A673 (cell line): ENCODE measurements at regions not wholly inside any gene's neighbourhood (a gene's known extent, or its start where the extent isn't known, plus 50 kb on each side); places are given as distances from the start of the nearest gene placed in this dataset.
A peak's percentile ranks its signal among the peaks of the same experiment; 100 is the strongest.

Experiments
- BruUV-seq: library from RNA; stranded (reverse); fragments of 400-500 nt; replicated peaks from 2 replicates; lab custom pipeline; 2021; lab: Mats Ljungman, UMichigan
- CTCF ChIA-PET: fragments of 300-600 bp; sonication (Branson Sonifier 250); formaldehyde crosslinking; loops from one replicate; lab custom pipeline; 2022; ENCODE audit warnings: antibody characterized with exemption; lab: Charles Lee
- POLR2A ChIA-PET: fragments of 300-600 bp; sonication (Branson Sonifier 250); formaldehyde crosslinking; loops from one replicate; lab custom pipeline; 2022; ENCODE audit warnings: antibody characterized with exemption; ENCODE audit not compliant: low non-redundant PET; lab: Charles Lee
- DNase-seq: peaks from one replicate; pipeline ENCODE4 v3.0.0-alpha.2; 2015; ENCODE audit warnings: low spot score
- H3K27ac ChIP-seq: fragments of 200-600 bp; sonication (generic); 2 replicates; pipeline ENCODE4 v1.5.1; 2016; ENCODE audit warnings: mixed run types, low read depth, mild to moderate bottlenecking, mixed read lengths, antibody characterized with exemption, low read length; ENCODE audit not compliant: poor library complexity, severe bottlenecking
- H3K27me3 ChIP-seq: fragments of 200-600 bp; sonication (generic); replicated peaks from 2 replicates; pipeline ENCODE4 v1.6.1; 2017; ENCODE audit warnings: mixed run types, low read depth, mild to moderate bottlenecking, mixed read lengths, antibody characterized with exemption, low read length; ENCODE audit not compliant: insufficient read depth, poor library complexity
- H3K36me3 ChIP-seq: fragments of 200-600 bp; sonication (generic); 2 replicates; pipeline ENCODE4 v1.6.1; 2016; ENCODE audit warnings: mixed run types, mild to moderate bottlenecking, mixed read lengths, antibody characterized with exemption, low read length; ENCODE audit not compliant: insufficient read depth, poor library complexity, severe bottlenecking
- H3K4me1 ChIP-seq: fragments of 200-600 bp; sonication (generic); 2 replicates; pipeline ENCODE4 v1.6.1; 2017; ENCODE audit warnings: mixed run types, mild to moderate bottlenecking, mixed read lengths, antibody characterized with exemption, low read length; ENCODE audit not compliant: insufficient read depth, poor library complexity, severe bottlenecking
- H3K4me3 ChIP-seq: fragments of 200-600 bp; sonication (generic); 2 replicates; pipeline ENCODE4 v1.5.1; 2016; ENCODE audit warnings: low read depth, mixed run types, mild to moderate bottlenecking, mixed read lengths, low read length; ENCODE audit not compliant: poor library complexity, severe bottlenecking
- H3K9me3 ChIP-seq: fragments of 200-600 bp; sonication (generic); 2 replicates; pipeline ENCODE4 v1.6.1; 2016; ENCODE audit warnings: mixed run types, low read depth, mild to moderate bottlenecking, mixed read lengths, antibody characterized with exemption, low read length; ENCODE audit not compliant: poor library complexity, severe bottlenecking
- CTCF ChIP-seq: fragments of 300-800, 200-600 bp; sonication (generic); conservative IDR thresholded peaks from 2 replicates; pipeline ENCODE4 v1.5.1; 2017; ENCODE audit warnings: low read depth, mild to moderate bottlenecking, antibody characterized with exemption, low read length, moderate library complexity, mixed read lengths
- EZH2 ChIP-seq: fragments of 200-600 bp; sonication (generic); IDR thresholded peaks from 2 replicates; pipeline ENCODE4 v1.6.1; 2017; ENCODE audit warnings: borderline replicate concordance, low read depth, mild to moderate bottlenecking, mixed read lengths, antibody characterized with exemption, low read length; ENCODE audit not compliant: poor library complexity, severe bottlenecking
- intact Hi-C: fragments of 100-400 bp; cut with micrococcal nuclease; formaldehyde crosslinking; loops from one replicate; pipeline ENCODE4 v1.10.0; 2022; ENCODE audit not compliant: unreplicated experiment

- no TSS peak for BruUV-seq
These were observed 85.8 kb downstream of the CXXC4 start for GRCh38 chr4:104408878-104409277.

GRCh38 chr4:104404361-104404760 is 90.3 kb downstream of the CXXC4 start:
- CTCF ChIA-PET, result no interaction called here
- intact Hi-C loops, result no loop called here
- no peak for DNase-seq
- H3K27me3 ChIP-seq, result no peaks in the 10 kb centered on the region
- TF ChIP-seq CTCF (no peak), EZH2 (no peak)
- no peak overlapping the region for H3K27ac ChIP-seq
- H3K4me3 ChIP-seq, result no peak overlapping the region
- no peaks in the 10 kb centered on the region for H3K36me3 ChIP-seq
- no TSS peak for BruUV-seq
- H3K9me3 ChIP-seq, result peaks cover 4% of the 10 kb centered on the region
- H3K4me1 ChIP-seq, result no peaks in the 10 kb centered on the region
- POLR2A ChIA-PET, result no interaction called here

More at GRCh38 chr4:104408878-104409277, 85.8 kb downstream of the CXXC4 start:
- Histone ChIP-seq H3K4me3 (no peak overlapping the region), H3K27me3 (no peaks in the 10 kb centered on the region), H3K27ac (no peak overlapping the region), H3K9me3 (no peaks in the 10 kb centered on the region), H3K36me3 (no peaks in the 10 kb centered on the region), H3K4me1 (no peaks in the 10 kb centered on the region)
- intact Hi-C loops, result no loop called here
- no peak for TF ChIP-seq CTCF
- no peak for TF ChIP-seq EZH2
- ChIA-PET CTCF (no interaction called here), POLR2A (no interaction called here)
- no peak for DNase-seq

- ChIA-PET POLR2A (interaction anchor here (0.9 kb wide), 1 partner anchor 26 kb away, joined by 3 read pairs; no protein-coding TSS in a partner anchor), CTCF (interaction anchor here (0.5 kb wide), 1 partner anchor 200 kb away, joined by 3 read pairs; no protein-coding TSS in a partner anchor)
- peak; percentile 26 for DNase-seq
- TF ChIP-seq EZH2 (no peak), CTCF (no peak)
- intact Hi-C loops, result no loop called here
- H3K36me3 ChIP-seq, result no peaks in the 10 kb centered on the region
- no peak overlapping the region for H3K27ac ChIP-seq
- peaks cover 25% of the 10 kb centered on the region for H3K4me1 ChIP-seq
- no peak overlapping the region for H3K4me3 ChIP-seq
- no TSS peak for BruUV-seq
- H3K27me3 ChIP-seq, result no peaks in the 10 kb centered on the region
- H3K9me3 ChIP-seq, result no peaks in the 10 kb centered on the region
These were observed 99.5 kb downstream of the CXXC4 start for GRCh38 chr4:104395168-104395614.
